ENCODE measurements at regions not wholly inside any gene's neighbourhood (a gene's known extent, or its start where the extent isn't known, plus 50 kb on each side); places are given as distances from the start of the nearest gene placed in this dataset.
A peak's percentile ranks its signal among the peaks of the same experiment; 100 is the strongest.
"Not testable (repeated sequence)": the region's sequence is repeated elsewhere in the genome, so short reads cannot be mapped to it uniquely, and the experiment has no call there.

- intact Hi-C loops (cut with DNase I): no loop called here
These were observed 811.3 kb upstream of the GBE1 start for GRCh38 chr3:82572721-82573120.

DNA sequence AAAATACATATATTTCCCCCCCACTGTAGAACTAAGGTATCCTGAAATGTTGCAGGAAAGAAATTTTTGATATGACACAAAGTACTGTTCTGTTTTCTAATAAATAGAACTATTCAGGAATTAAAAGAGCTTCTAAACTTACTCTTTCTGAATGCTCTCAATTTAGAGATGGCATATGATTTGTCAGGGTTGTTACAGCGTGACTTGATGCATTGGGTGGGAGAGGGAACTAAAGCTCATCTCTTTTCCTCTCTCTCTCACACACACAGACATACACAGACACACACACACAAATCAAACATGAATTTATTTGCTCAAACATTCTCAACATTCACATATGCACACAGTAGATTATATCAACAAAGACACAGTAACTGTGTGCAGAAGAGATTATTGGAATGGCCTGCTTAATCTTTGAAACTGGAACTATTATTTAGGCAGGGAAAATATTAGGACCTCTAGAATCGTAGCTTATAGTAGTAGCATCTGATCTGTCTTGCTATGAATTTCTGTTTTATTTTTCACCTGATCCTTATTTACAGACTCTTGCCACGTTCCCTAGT lies 807.4 kb upstream of the GBE1 start:
- intact Hi-C loops (cut with DNase I): no loop called here
- DNase-seq (ENCODE audit: low spot score): no peak

More at GRCh38 chr3:82572721-82573120, 811.3 kb upstream of the GBE1 start:
- no peak for DNase-seq (ENCODE audit: low spot score)

DNA sequence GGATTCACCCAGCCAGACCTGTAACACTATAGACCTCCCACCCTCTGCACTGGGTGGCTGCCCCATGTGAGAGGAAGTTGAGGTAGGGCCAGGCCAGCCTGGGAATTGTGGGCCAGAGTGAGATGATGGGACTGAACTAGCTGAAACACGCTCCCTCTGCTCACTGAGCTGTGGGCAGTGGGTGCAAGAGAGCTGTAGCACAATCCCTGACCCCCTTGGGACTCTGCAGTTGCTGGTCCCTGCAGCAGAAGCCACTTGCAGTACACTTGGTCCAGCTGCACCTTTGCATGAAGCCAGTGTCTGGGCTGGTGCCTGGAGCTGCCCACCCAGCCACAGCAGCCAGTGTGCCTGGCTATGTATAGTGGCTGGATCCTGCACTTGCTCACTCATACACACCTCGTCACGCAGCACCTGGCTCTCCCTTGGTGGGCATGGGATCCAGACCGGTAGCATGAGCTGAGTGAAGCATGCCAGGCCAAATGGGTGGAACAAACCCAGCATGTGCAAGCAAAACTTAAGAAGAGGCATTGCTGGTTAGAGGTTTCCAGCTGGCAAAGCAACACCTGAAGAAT lies 805.7 kb upstream of the GBE1 start:
- no peak for DNase-seq (ENCODE audit: low spot score)
- intact Hi-C loops (cut with DNase I): no loop called here

DNA sequence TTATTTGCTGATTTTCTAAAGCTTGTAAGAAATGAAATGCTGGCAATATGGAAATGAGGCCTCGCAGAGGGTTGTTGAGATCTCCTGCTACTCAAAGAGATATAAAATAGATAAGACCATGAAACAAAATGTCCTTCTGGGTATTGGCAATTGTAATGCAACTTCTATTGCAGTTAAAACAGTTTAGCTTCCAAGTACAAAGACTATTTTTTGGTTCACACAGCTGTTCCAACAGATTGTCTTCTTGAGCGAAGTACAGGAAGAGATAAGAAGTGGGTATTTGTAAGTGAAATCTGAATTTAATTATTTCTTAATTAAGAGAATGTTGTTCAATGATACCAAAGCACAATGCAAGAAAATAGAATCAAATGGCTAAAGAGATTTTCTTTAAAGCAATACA lies 801.5 kb upstream of the GBE1 start:
- intact Hi-C loops (cut with DNase I): no loop called here
- no peak for DNase-seq (ENCODE audit: low spot score)

- intact Hi-C loops (cut with DNase I): no loop called here
- DNase-seq (ENCODE audit: low spot score): no peak
These were observed 800.3 kb upstream of the GBE1 start for GRCh38 chr3:82561784-82562183.

GRCh38 chr3:82558081-82558480 lies 796.6 kb upstream of the GBE1 start:
- intact Hi-C loops (cut with DNase I): no loop called here
- no peak for DNase-seq (ENCODE audit: low spot score)

DNA sequence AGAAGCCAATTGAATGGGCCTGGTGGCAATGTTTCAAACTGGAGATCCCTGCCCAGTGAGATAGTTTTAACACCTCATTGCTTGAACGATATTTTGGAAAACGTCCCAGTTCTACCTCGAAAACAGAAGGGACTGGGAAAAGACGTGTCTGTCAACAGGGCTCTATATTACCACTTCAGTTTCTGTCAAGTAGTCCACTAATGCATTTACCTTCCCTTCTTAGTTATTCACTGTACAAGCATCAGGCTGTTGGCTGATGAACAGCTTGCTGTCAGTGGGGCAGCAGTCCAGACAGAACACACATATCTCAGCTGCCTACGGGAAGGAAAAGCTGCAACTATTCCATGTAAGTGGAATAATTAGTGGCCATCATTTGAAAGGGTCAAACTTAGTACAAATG lies 794.7 kb upstream of the GBE1 start:
- intact Hi-C loops (cut with DNase I): no loop called here
- DNase-seq (ENCODE audit: low spot score): no peak

- intact Hi-C loops (cut with DNase I); DNase-seq (ENCODE audit: low spot score): not testable (repeated sequence)
These were observed 781.1 kb upstream of the GBE1 start for GRCh38 chr3:82542556-82542955.

GRCh38 chr3:82521657-82522056 lies 760.2 kb upstream of the GBE1 start:
- DNase-seq (ENCODE audit: low spot score): no peak
- intact Hi-C loops (cut with DNase I): no loop called here

- no peak for DNase-seq (ENCODE audit: low spot score)
- intact Hi-C loops (cut with DNase I): no loop called here
These were observed 759.4 kb upstream of the GBE1 start for GRCh38 chr3:82520846-82521245.

DNA sequence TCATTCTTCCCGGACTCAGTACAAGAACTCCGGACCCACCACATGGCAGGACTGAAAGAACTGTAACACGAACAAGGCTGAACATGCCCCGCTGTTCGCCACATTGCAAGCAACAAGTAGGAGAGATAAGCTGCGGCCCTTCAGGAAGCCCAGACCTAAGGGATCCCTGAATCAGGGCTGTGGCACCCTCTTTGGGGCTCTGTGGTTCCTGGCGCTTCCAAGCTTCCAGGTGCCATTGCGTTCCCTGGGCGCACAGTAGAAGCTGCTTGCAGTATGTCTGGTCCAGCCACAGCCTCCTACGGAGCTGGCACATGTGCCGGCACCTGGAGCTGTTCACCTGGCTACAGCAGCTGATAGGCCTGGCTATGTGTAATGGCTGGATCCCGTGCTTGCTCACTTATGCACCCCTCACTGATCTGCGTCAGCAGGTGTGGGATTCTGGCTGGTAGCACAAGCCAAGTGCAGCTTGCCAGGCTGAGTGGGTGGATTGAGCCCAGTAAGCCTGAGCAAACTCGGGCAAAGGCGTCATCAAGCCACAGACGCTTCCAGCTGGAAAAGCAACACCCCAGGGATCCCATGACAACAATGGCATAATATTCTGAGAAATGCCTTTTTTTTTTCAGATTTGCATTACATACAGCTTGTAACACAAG lies 748.6 kb upstream of the GBE1 start:
- DNase-seq (ENCODE audit: low spot score): peak; percentile 40
- intact Hi-C loops (cut with DNase I): no loop called here

GRCh38 chr3:82509106-82509842 lies 747.8 kb upstream of the GBE1 start:
- DNase-seq (ENCODE audit: low spot score): peak; percentile 73
- intact Hi-C loops (cut with DNase I): no loop called here

- intact Hi-C loops (cut with DNase I): no loop called here
- no peak for DNase-seq (ENCODE audit: low spot score)
These were observed 744.8 kb upstream of the GBE1 start for GRCh38 chr3:82506204-82506603.

GRCh38 chr3:82505079-82505756 lies 743.8 kb upstream of the GBE1 start:
- DNase-seq (ENCODE audit: low spot score): no peak
- intact Hi-C loops (cut with DNase I): no loop called here

DNA sequence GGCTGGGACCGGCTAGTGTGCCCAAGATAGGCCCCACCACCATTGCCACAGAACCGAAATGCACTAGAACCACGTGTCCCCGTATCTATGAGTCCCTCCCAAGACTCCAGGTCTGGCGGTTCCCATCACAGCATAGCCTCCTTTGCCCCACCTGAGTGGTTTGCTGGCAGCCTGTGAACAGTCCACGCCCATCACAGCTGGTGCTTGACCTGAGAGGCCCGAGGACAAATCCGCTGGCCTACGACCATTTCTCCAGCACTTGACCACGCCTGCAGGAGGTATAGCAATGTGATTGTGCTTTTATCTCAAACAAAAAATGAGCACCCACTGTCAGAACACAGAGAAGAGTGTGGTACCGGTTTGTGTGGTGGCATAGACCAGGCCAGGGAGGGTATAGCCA lies 736.7 kb upstream of the GBE1 start:
- no peak for DNase-seq (ENCODE audit: low spot score)
- intact Hi-C loops (cut with DNase I): no loop called here

DNA sequence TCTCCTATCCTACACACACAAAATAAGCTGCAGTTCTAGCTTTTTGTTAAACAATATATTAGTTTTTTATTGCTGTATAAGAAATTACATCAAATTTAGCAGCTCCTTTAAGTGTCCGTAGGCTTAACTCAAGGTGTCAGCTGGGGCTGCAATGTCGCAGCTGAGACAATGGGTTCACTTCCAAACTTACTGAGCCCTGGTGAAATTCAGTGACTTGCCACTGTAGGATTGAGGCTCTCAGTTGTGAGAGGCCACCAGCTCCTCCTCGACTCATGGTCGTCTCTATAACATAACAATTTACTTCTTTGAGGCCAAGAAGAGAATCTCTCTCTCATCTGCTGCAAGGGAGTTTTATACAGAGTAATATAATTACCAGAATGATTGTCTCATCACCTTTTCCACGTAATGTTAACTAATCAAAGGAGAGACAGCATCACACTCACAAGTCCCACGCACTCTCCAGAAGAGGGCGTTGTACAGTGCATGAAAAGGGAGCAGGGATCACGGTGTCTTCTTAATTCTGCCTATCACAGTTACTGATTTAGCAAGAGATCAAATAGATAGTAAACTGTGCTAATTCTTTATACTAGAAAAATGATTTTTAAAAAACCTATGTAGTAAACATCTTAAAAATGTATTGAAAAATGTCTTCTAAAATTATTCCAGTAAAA lies 735.6 kb upstream of the GBE1 start:
- intact Hi-C loops (cut with DNase I): no loop called here
- no peak for DNase-seq (ENCODE audit: low spot score)

DNA sequence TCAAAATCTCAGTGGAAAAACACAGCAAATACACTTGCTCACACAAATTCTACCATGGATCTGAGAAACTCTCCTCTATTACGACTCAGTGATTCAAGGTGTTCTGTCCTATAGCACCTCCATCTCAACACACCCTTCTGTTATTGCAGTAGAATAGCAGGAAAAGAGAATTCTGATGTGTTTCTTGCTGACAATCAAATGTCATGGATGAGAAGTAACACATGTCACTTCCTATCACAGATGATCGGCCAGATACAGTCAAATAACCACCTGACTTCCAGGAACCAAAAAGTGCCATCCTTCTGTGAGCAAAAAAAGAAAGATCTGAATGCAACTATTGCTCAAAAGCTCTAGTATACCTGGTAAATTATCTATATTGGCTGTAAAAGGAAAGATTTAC lies 734.2 kb upstream of the GBE1 start:
- intact Hi-C loops (cut with DNase I): no loop called here
- no peak for DNase-seq (ENCODE audit: low spot score)

DNA sequence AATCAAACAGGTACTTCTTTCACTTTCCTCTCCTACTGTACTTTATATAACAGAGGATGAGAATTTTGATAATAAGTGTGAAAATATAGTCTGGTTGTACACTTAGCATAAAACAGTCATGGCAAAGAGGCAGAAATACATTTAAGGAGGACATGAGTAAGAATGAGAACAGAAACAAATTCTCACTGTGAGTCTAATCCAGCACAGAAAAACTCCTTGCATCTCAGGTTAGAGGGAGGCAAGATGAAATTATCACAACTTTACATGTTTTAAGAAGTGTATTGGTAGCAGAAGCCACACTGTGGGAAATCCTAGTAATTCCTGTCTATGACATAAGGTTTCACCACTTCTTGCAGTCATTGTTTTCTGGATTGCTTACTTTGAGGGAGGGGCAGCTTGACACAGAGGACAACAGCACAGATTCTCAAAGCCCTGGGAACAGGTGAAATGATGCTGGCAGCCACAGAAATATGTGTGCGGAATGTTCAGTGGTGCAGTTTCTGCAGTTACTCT lies 733.6 kb upstream of the GBE1 start:
- no peak for DNase-seq (ENCODE audit: low spot score)
- intact Hi-C loops (cut with DNase I): no loop called here

- no peak for DNase-seq (ENCODE audit: low spot score)
- intact Hi-C loops (cut with DNase I): no loop called here
These were observed 732.4 kb upstream of the GBE1 start for GRCh38 chr3:82493858-82494257.
